GM23338 (cell line): ENCODE measurements at regions not wholly inside any gene's neighbourhood (a gene's known extent, or its start where the extent isn't known, plus 50 kb on each side); places are given as distances from the start of the nearest gene placed in this dataset.

Experiments used
- POLR2AphosphoS5 ChIP-seq: IDR thresholded peaks from 2 replicates; pipeline ENCODE4 v1.6.1; 2016; ENCODE audit warnings: antibody characterized with exemption, low read depth
- TF ChIP-seq, protein P1 (sequence below), 2 experiments: fragments of 200-600 bp in 1 of 2; sonication (generic) in 1 of 2; conservative IDR thresholded peaks; 2 replicates each; pipeline versions ENCODE4 v1.5.1 to v1.6.1; 2016 to 2017; ENCODE audit warnings: antibody characterized with exemption in 2 of 2, low read depth in 2 of 2, mild to moderate bottlenecking in 2 of 2, moderate library complexity in 1 of 2
- TF ChIP-seq, protein P2 (sequence below): IDR thresholded peaks from one replicate; pipeline ENCODE4 v1.6.1; 2018; ENCODE audit warnings: antibody characterized with exemption; ENCODE audit not compliant: unreplicated experiment

DNA sequence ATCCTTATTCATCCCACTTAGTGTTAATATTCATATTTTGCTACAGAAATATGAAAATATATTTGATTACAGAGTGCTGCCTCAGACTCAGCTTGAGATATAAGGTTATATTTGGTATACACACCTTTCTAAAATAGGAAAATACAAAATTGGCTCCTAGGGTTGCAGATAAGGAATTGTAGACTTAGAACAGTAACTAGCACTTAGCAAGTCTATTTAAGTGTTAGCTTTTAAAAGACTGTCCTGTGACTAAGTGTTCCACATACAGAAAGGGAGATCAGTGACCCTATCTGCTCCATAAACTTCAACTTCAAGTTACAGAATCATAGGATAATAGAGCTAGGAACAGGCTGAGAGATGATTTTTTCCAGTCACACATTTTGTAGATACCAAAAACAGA lies 607.0 kb downstream of the ZNF608 start:
- TF ChIP-seq, protein P1, sequence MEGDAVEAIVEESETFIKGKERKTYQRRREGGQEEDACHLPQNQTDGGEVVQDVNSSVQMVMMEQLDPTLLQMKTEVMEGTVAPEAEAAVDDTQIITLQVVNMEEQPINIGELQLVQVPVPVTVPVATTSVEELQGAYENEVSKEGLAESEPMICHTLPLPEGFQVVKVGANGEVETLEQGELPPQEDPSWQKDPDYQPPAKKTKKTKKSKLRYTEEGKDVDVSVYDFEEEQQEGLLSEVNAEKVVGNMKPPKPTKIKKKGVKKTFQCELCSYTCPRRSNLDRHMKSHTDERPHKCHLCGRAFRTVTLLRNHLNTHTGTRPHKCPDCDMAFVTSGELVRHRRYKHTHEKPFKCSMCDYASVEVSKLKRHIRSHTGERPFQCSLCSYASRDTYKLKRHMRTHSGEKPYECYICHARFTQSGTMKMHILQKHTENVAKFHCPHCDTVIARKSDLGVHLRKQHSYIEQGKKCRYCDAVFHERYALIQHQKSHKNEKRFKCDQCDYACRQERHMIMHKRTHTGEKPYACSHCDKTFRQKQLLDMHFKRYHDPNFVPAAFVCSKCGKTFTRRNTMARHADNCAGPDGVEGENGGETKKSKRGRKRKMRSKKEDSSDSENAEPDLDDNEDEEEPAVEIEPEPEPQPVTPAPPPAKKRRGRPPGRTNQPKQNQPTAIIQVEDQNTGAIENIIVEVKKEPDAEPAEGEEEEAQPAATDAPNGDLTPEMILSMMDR (conservative IDR thresholded peaks at IDR 0.05; ENCODE audit: low read depth in 2 of 2) = no peak
- no peak for TF ChIP-seq POLR2AphosphoS5
- TF ChIP-seq, protein P2, sequence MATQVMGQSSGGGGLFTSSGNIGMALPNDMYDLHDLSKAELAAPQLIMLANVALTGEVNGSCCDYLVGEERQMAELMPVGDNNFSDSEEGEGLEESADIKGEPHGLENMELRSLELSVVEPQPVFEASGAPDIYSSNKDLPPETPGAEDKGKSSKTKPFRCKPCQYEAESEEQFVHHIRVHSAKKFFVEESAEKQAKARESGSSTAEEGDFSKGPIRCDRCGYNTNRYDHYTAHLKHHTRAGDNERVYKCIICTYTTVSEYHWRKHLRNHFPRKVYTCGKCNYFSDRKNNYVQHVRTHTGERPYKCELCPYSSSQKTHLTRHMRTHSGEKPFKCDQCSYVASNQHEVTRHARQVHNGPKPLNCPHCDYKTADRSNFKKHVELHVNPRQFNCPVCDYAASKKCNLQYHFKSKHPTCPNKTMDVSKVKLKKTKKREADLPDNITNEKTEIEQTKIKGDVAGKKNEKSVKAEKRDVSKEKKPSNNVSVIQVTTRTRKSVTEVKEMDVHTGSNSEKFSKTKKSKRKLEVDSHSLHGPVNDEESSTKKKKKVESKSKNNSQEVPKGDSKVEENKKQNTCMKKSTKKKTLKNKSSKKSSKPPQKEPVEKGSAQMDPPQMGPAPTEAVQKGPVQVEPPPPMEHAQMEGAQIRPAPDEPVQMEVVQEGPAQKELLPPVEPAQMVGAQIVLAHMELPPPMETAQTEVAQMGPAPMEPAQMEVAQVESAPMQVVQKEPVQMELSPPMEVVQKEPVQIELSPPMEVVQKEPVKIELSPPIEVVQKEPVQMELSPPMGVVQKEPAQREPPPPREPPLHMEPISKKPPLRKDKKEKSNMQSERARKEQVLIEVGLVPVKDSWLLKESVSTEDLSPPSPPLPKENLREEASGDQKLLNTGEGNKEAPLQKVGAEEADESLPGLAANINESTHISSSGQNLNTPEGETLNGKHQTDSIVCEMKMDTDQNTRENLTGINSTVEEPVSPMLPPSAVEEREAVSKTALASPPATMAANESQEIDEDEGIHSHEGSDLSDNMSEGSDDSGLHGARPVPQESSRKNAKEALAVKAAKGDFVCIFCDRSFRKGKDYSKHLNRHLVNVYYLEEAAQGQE = no peak
